ENCODE measurements at regions not wholly inside any gene's neighbourhood (a gene's known extent, or its start where the extent isn't known, plus 50 kb on each side); places are given as distances from the start of the nearest gene placed in this dataset.
"Not testable (repeated sequence)": the region's sequence is repeated elsewhere in the genome, so short reads cannot be mapped to it uniquely, and the experiment has no call there.

GRCh38 chr12:82595941-82596340 is 90.8 kb upstream of the TMTC2 start:
- no peak overlapping the region for H3K4me3 ChIP-seq (ENCODE audit: low read depth, low read length)
- no peak for TF ChIP-seq CTCF (IDR thresholded peaks at IDR 0.05; ENCODE audit: low read depth, low read length, missing control alignments)
- no peak for DNase-seq (ENCODE audit: low read depth)

GRCh38 chr12:82596483-82596882 is 90.2 kb upstream of the TMTC2 start:
- DNase-seq (ENCODE audit: low read depth): no peak
- TF ChIP-seq CTCF (IDR thresholded peaks at IDR 0.05; ENCODE audit: low read depth, low read length, missing control alignments): no peak
- no peak overlapping the region for H3K4me3 ChIP-seq (ENCODE audit: low read depth, low read length)

- no peak overlapping the region for H3K4me3 ChIP-seq (ENCODE audit: low read depth, low read length)
- DNase-seq (ENCODE audit: low read depth): no peak
- no peak for TF ChIP-seq CTCF (IDR thresholded peaks at IDR 0.05; ENCODE audit: low read depth, low read length, missing control alignments)
Measured at GRCh38 chr12:82600379-82600778, 86.3 kb upstream of the TMTC2 start.

- H3K4me3 ChIP-seq (ENCODE audit: low read depth, low read length); DNase-seq (ENCODE audit: low read depth): not testable (repeated sequence)
Measured at GRCh38 chr12:82603647-82604046, 83.1 kb upstream of the TMTC2 start.

- no peak for DNase-seq (ENCODE audit: low read depth)
- no peak overlapping the region for H3K4me3 ChIP-seq (ENCODE audit: low read depth, low read length)
- TF ChIP-seq CTCF (IDR thresholded peaks at IDR 0.05; ENCODE audit: low read depth, low read length, missing control alignments): no peak
Measured at GRCh38 chr12:82605115-82605514, 81.6 kb upstream of the TMTC2 start.

- no peak for TF ChIP-seq CTCF (IDR thresholded peaks at IDR 0.05; ENCODE audit: low read depth, low read length, missing control alignments)
- no peak for DNase-seq (ENCODE audit: low read depth)
- H3K4me3 ChIP-seq (ENCODE audit: low read depth, low read length): no peak overlapping the region
Measured at GRCh38 chr12:82608706-82609105, 78.0 kb upstream of the TMTC2 start.

GRCh38 chr12:82609234-82609914 is 77.3 kb upstream of the TMTC2 start:
- TF ChIP-seq CTCF (IDR thresholded peaks at IDR 0.05; ENCODE audit: low read depth, low read length, missing control alignments): no peak
- no peak for DNase-seq (ENCODE audit: low read depth)
- no peak overlapping the region for H3K4me3 ChIP-seq (ENCODE audit: low read depth, low read length)

Measured in GM12864 (cell line).